ENCODE measurements at regions not wholly inside any gene's neighbourhood (a gene's known extent, or its start where the extent isn't known, plus 50 kb on each side); places are given as distances from the start of the nearest gene placed in this dataset.

- Histone ChIP-seq H3K9ac (ENCODE audit: low read depth, low read length) (no peak overlapping the region), H3K9me3 (ENCODE audit: insufficient read depth, low read depth, low read length) (no peaks in the 10 kb centered on the region), H3K4me3 (ENCODE audit: low read length) (no peak overlapping the region), H3K27ac (ENCODE audit: low read depth, low read length) (no peak overlapping the region), H3K4me1 (ENCODE audit: insufficient read depth, low read length) (no peaks in the 10 kb centered on the region), H3K27me3 (ENCODE audit: insufficient read depth, low read length) (no peaks in the 10 kb centered on the region), H3K36me3 (ENCODE audit: insufficient read depth, low read length) (no peaks in the 10 kb centered on the region)
- 91% methylated on average over 1 of the region's 1 CpG for WGBS
Observed at GRCh38 chr2:118179445-118179844, 91.2 kb downstream of the INSIG2 start.

- no peaks in the 10 kb centered on the region for H3K4me1 ChIP-seq (ENCODE audit: insufficient read depth, low read length)
- no peak overlapping the region for H3K27ac ChIP-seq (ENCODE audit: low read depth, low read length)
- WGBS = 91% methylated on average over 2 of the region's 2 CpGs
- H3K4me3 ChIP-seq (ENCODE audit: low read length) = no peak overlapping the region
- H3K36me3 ChIP-seq (ENCODE audit: insufficient read depth, low read length) = no peaks in the 10 kb centered on the region
- H3K9me3 ChIP-seq (ENCODE audit: insufficient read depth, low read depth, low read length) = no peaks in the 10 kb centered on the region
- no peak overlapping the region for H3K9ac ChIP-seq (ENCODE audit: low read depth, low read length)
- no peaks in the 10 kb centered on the region for H3K27me3 ChIP-seq (ENCODE audit: insufficient read depth, low read length)
Observed at GRCh38 chr2:118177884-118178283, 89.6 kb downstream of the INSIG2 start.

GRCh38 chr2:118177318-118177717 lies 89.0 kb downstream of the INSIG2 start:
- no peaks in the 10 kb centered on the region for H3K4me1 ChIP-seq (ENCODE audit: insufficient read depth, low read length)
- WGBS = 89% methylated on average over 3 of the region's 3 CpGs
- no peak overlapping the region for H3K9ac ChIP-seq (ENCODE audit: low read depth, low read length)
- H3K27ac ChIP-seq (ENCODE audit: low read depth, low read length) = no peak overlapping the region
- H3K36me3 ChIP-seq (ENCODE audit: insufficient read depth, low read length) = no peaks in the 10 kb centered on the region
- no peak overlapping the region for H3K4me3 ChIP-seq (ENCODE audit: low read length)
- H3K27me3 ChIP-seq (ENCODE audit: insufficient read depth, low read length) = no peaks in the 10 kb centered on the region
- H3K9me3 ChIP-seq (ENCODE audit: insufficient read depth, low read depth, low read length) = no peaks in the 10 kb centered on the region

GRCh38 chr2:118176601-118177000 lies 88.3 kb downstream of the INSIG2 start:
- Histone ChIP-seq H3K27me3 (ENCODE audit: insufficient read depth, low read length) (no peaks in the 10 kb centered on the region), H3K4me3 (ENCODE audit: low read length) (no peak overlapping the region), H3K9me3 (ENCODE audit: insufficient read depth, low read depth, low read length) (no peaks in the 10 kb centered on the region), H3K4me1 (ENCODE audit: insufficient read depth, low read length) (no peaks in the 10 kb centered on the region), H3K9ac (ENCODE audit: low read depth, low read length) (no peak overlapping the region), H3K27ac (ENCODE audit: low read depth, low read length) (no peak overlapping the region), H3K36me3 (ENCODE audit: insufficient read depth, low read length) (no peaks in the 10 kb centered on the region)
- 93% methylated on average over 3 of the region's 3 CpGs for WGBS

- WGBS = 91% methylated on average over 2 of the region's 2 CpGs
- Histone ChIP-seq H3K4me3 (ENCODE audit: low read length) (no peak overlapping the region), H3K27ac (ENCODE audit: low read depth, low read length) (no peak overlapping the region), H3K4me1 (ENCODE audit: insufficient read depth, low read length) (no peaks in the 10 kb centered on the region), H3K9ac (ENCODE audit: low read depth, low read length) (no peak overlapping the region), H3K36me3 (ENCODE audit: insufficient read depth, low read length) (no peaks in the 10 kb centered on the region), H3K9me3 (ENCODE audit: insufficient read depth, low read depth, low read length) (no peaks in the 10 kb centered on the region), H3K27me3 (ENCODE audit: insufficient read depth, low read length) (no peaks in the 10 kb centered on the region)
Observed at GRCh38 chr2:118171546-118171945, 83.3 kb downstream of the INSIG2 start.

- Histone ChIP-seq H3K9me3 (ENCODE audit: insufficient read depth, low read depth, low read length) (no peaks in the 10 kb centered on the region), H3K4me1 (ENCODE audit: insufficient read depth, low read length) (no peaks in the 10 kb centered on the region), H3K9ac (ENCODE audit: low read depth, low read length) (no peak overlapping the region), H3K27me3 (ENCODE audit: insufficient read depth, low read length) (no peaks in the 10 kb centered on the region), H3K36me3 (ENCODE audit: insufficient read depth, low read length) (no peaks in the 10 kb centered on the region), H3K4me3 (ENCODE audit: low read length) (no peak overlapping the region), H3K27ac (ENCODE audit: low read depth, low read length) (no peak overlapping the region)
- 64% methylated on average over 5 of the region's 6 CpGs for WGBS
Observed at GRCh38 chr2:118169359-118170005, 81.2 kb downstream of the INSIG2 start.

GRCh38 chr2:118168615-118169014 lies 80.3 kb downstream of the INSIG2 start:
- H3K27ac ChIP-seq (ENCODE audit: low read depth, low read length) = no peak overlapping the region
- no peak overlapping the region for H3K4me3 ChIP-seq (ENCODE audit: low read length)
- no peaks in the 10 kb centered on the region for H3K27me3 ChIP-seq (ENCODE audit: insufficient read depth, low read length)
- no peaks in the 10 kb centered on the region for H3K9me3 ChIP-seq (ENCODE audit: insufficient read depth, low read depth, low read length)
- H3K36me3 ChIP-seq (ENCODE audit: insufficient read depth, low read length) = no peaks in the 10 kb centered on the region
- 77% methylated on average over 2 of the region's 3 CpGs for WGBS
- H3K4me1 ChIP-seq (ENCODE audit: insufficient read depth, low read length) = no peaks in the 10 kb centered on the region
- H3K9ac ChIP-seq (ENCODE audit: low read depth, low read length) = no peak overlapping the region

GRCh38 chr2:118167026-118167425 lies 78.8 kb downstream of the INSIG2 start:
- Histone ChIP-seq H3K36me3 (ENCODE audit: insufficient read depth, low read length) (no peaks in the 10 kb centered on the region), H3K9ac (ENCODE audit: low read depth, low read length) (no peak overlapping the region), H3K4me3 (ENCODE audit: low read length) (no peak overlapping the region), H3K27ac (ENCODE audit: low read depth, low read length) (no peak overlapping the region), H3K4me1 (ENCODE audit: insufficient read depth, low read length) (no peaks in the 10 kb centered on the region), H3K27me3 (ENCODE audit: insufficient read depth, low read length) (no peaks in the 10 kb centered on the region), H3K9me3 (ENCODE audit: insufficient read depth, low read depth, low read length) (no peaks in the 10 kb centered on the region)
- 94% methylated on average over 2 of the region's 2 CpGs for WGBS

GRCh38 chr2:118166242-118166641 lies 78.0 kb downstream of the INSIG2 start:
- Histone ChIP-seq H3K4me1 (ENCODE audit: insufficient read depth, low read length) (no peaks in the 10 kb centered on the region), H3K9me3 (ENCODE audit: insufficient read depth, low read depth, low read length) (no peaks in the 10 kb centered on the region), H3K4me3 (ENCODE audit: low read length) (no peak overlapping the region), H3K9ac (ENCODE audit: low read depth, low read length) (no peak overlapping the region), H3K27me3 (ENCODE audit: insufficient read depth, low read length) (no peaks in the 10 kb centered on the region), H3K27ac (ENCODE audit: low read depth, low read length) (no peak overlapping the region), H3K36me3 (ENCODE audit: insufficient read depth, low read length) (no peaks in the 10 kb centered on the region)

- H3K4me3 ChIP-seq (ENCODE audit: low read length) = no peak overlapping the region
- H3K4me1 ChIP-seq (ENCODE audit: insufficient read depth, low read length) = no peaks in the 10 kb centered on the region
- H3K9ac ChIP-seq (ENCODE audit: low read depth, low read length) = no peak overlapping the region
- H3K36me3 ChIP-seq (ENCODE audit: insufficient read depth, low read length) = no peaks in the 10 kb centered on the region
- H3K9me3 ChIP-seq (ENCODE audit: insufficient read depth, low read depth, low read length) = no peaks in the 10 kb centered on the region
- H3K27me3 ChIP-seq (ENCODE audit: insufficient read depth, low read length) = no peaks in the 10 kb centered on the region
- no peak overlapping the region for H3K27ac ChIP-seq (ENCODE audit: low read depth, low read length)
- WGBS = 100% methylated on average over 1 of the region's 2 CpGs
Observed at GRCh38 chr2:118165595-118165994, 77.3 kb downstream of the INSIG2 start.
